AG08395 (cell line): ENCODE measurements at regions not wholly inside any gene's neighbourhood (a gene's known extent, or its start where the extent isn't known, plus 50 kb on each side); places are given as distances from the start of the nearest gene placed in this dataset.
"Not testable (repeated sequence)": the region's sequence is repeated elsewhere in the genome, so short reads cannot be mapped to it uniquely, and the experiment has no call there.

ENCODE experiments used
- DNase-seq: peaks from one replicate; pipeline ENCODE4 v3.0.0; 2012; ENCODE audit warnings: mixed read lengths, low spot score

DNA sequence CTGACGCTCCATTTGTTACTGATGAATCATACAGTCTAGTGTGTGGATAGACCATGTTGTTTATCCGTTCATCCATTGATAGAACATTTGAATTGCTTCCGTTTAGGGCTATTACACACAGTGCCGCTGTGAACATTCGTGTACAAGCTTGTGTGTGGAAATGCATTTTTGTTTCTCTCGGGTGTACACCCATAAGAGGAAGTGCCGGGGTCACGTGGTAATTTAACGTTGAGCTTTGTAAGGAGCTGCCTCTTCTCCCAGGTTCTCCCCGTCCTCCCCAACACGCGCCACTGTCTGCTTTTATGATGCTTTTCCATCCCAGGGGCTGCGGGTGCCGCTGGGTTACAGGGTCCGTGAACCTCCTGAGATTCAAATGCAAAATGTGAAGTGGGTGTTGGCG is 142.3 kb downstream of the IGLL1 start:
- no peak for DNase-seq

DNA sequence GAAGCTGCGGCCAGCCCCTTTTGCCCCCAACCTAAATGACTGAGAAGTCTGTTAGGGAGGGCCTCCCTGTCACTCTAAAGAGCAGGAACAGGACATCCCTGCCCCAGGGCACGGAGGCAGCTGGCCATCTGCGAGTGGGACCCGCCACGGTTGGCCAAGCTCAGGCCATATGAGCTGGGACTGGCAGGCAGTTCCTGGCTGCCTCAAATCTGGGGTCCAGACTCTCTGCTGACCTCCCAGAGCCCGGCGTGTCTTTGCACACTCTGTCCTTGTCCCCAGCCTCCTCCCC is 143.0 kb downstream of the IGLL1 start:
- not testable (repeated sequence) for DNase-seq

DNA sequence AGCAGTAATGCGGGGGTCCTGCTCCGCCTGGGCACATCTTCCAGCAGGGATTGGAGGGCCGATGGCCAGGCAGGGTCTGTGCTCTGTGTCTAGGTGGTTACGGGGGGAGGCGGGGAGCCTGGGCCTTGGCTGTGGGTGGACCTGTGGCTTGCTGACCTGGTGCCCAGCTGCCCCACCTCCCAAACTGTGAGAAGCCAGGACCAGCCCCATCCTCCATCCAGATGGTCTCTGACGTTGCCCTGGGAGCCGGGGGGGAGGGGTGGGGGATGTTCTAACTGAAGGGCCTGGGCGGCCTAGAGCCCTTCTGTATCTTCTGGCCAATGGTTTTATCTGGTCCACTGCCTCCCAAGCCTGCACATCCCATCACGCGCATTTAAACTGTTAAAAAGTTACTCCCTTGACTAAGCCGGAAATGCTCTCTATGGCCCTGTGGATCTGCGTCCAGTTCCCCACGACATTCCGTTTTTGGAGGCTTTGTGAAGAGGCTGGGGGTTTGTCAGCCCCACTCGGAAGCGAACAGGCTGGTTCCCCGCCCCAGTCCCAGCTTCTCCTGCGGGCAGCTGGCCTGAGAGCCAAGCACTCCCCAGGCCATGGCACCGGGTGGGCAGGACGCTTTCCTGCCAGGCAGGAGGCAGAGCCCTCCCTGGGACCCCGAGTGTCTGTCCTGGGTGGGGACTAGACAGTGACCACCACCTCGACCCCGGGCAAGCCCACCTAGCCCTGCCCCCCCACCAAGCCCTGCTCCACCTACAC is 143.6 kb downstream of the IGLL1 start:
- not testable (repeated sequence) for DNase-seq

GRCh38 chr22:23435186-23435585 is 144.9 kb downstream of the IGLL1 start:
- DNase-seq, result not testable (repeated sequence)

- DNase-seq, result not testable (repeated sequence)
These were observed 145.8 kb downstream of the IGLL1 start for GRCh38 chr22:23434198-23434830.

GRCh38 chr22:23433127-23434005 is 146.7 kb downstream of the IGLL1 start:
- not testable (repeated sequence) for DNase-seq

DNA sequence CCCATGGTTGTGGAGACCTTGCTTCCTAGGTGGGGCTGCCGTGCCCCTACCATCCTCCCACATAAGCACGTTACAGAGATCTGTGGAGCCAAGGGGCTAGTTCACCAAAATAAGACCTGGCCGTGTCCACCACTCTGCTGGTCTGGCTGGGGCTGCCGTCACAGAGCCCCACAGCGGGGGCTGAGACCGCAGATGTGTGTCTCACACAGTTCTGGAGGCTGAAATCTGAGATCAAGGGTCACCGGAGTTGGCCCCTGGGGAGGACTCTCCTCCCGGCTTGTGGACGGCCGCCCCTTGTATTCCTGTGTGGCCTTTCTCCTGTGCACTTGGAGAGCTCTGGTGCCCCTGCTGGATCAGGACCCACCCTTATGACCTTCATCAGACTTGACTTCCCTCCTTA is 147.4 kb downstream of the IGLL1 start:
- not testable (repeated sequence) for DNase-seq

DNA sequence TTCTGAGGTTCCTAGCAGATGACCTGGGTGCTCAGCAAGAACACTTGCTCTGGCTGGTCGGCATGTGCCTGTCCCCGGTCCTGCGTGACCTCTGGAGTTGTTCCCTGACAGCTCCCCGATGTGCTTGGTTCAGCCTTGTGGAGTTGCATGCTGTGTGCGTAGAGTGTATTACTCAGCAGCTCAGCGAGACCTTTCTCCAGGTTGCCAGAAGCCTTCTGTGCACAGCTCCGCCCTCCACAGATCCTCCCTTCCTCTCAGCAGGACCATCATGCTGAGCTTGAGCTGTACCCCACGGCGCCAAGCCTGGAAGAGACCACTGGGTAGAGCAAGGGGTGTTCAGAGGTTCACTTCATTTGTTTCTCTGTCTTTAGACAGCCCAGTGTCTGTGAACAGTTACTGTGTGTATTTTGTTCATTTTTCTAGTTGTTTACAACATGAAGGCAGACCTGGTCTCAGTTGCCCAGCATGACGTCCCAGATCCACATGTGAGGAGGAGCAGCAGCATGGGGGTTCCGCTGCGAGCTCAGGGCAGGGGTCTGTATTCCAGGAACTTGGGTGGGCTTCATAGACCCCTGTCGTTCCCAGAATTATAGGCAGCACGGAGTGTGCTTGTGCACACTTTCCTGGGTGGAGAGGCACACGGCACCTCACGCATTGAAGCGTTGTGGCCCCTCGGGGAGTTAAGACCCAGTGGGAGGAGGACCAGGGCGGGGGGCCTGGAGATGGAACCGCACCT is 148.6 kb downstream of the IGLL1 start:
- DNase-seq, result no peak

GRCh38 chr22:23424551-23425068 is 155.5 kb downstream of the IGLL1 start:
- not testable (repeated sequence) for DNase-seq

GRCh38 chr22:23424031-23424430 is 156.1 kb downstream of the IGLL1 start:
- DNase-seq, result no peak

- not testable (repeated sequence) for DNase-seq
These were observed 157.8 kb downstream of the IGLL1 start for GRCh38 chr22:23422281-23422680.

- not testable (repeated sequence) for DNase-seq
These were observed 158.8 kb downstream of the IGLL1 start for GRCh38 chr22:23421300-23421699.

DNA sequence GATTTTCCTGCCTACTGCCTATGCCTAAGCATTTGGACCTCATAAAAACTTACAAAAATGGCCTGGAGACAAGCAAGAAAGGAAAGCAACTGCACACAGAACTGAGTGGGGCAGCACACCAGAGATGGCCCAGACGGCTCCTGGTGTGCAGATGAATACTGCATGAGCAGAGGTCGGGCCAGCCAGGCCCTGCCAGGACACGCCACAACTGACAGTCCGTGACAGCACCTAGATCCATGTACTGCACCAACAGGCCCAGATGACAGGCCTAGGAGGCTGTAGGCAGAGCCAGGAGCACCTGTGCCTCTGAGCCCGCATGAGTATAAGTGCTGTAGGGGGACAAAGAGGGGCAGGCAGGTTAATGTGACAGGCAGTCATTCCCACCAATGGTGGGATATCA is 160.2 kb downstream of the IGLL1 start:
- no peak for DNase-seq

DNA sequence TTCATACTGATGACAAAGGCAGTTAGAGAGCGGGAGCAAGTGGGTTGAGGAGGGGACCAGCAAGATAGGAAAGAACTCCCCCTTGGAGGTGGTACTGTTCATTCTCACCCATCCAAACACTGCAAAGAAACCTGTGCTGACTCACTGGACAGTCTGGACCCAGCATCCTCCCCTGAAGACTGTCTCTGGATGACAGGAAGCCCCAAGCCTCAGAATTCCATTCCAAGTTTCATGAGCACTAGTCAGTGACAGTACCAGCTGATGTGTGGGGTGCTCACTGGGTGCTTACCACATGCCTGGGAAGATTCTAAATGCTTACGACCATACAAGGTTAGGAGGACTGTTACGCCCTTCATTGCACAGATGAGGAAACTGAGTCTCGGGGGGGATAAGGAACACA is 160.9 kb downstream of the IGLL1 start:
- DNase-seq, result no peak

- no peak for DNase-seq
These were observed 161.8 kb downstream of the IGLL1 start for GRCh38 chr22:23418159-23418788.

DNA sequence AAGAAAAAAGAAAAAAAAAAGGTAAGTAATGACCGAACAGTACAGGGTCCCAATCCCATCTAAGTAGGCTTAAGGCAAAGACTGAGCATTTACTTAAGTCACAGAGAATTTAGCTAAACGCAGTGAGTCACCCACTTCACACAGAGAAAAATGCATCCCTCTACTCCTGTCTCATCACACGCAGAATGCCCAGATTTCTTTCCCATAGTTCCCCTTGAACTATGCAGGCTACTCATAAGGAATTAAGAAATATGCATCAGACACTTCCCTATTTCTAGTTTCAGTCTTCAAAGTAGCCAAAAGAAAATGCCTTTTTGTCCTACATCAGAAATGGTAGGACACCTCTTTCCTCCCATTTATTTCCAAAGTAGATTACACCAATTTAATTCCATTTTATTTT is 162.8 kb downstream of the IGLL1 start:
- not testable (repeated sequence) for DNase-seq

DNA sequence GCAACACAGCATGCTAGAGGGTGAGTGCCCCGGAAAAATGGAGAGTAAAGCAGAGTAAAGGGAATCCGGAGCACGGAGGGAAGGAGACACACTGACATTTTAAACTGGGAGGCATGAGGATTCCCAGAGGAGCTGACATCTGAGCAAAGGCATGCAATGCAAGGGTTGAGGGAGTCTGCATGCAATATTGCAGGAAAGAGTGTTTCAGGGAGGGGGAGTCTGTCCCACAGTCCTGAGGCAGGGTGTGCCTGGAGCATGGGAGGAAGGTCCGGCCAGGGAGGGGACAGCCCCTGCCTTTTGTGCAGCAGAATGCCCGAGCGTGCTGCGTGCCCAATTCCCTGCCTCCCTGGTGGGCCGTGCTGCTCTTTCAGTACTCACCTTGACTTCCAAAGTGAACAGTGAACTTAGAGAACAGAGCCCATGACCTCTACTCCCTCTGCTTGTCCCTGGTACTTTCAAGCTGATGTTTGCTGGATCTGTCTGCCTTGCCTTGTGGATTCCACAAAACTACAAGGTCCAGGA is 163.9 kb downstream of the IGLL1 start:
- not testable (repeated sequence) for DNase-seq

DNA sequence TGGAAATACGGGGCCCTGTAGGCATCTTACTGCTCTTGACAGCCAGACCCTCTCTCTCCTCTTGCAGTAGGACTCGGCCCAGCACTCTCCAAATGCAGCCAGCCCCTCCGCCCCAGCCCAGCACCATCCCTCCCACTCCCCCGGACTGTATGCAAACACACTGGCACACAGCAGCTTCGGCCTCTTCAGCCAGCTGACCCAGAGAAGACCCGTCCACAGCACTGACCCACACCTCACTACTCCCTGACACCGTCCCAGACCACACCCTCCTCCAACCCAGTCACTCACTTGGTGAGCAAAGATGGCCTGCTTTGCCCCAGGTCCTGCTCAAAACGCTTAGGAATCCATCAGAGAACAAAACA is 164.6 kb downstream of the IGLL1 start:
- no peak for DNase-seq

- DNase-seq, result no peak
These were observed 165.2 kb downstream of the IGLL1 start for GRCh38 chr22:23414727-23415489.

DNA sequence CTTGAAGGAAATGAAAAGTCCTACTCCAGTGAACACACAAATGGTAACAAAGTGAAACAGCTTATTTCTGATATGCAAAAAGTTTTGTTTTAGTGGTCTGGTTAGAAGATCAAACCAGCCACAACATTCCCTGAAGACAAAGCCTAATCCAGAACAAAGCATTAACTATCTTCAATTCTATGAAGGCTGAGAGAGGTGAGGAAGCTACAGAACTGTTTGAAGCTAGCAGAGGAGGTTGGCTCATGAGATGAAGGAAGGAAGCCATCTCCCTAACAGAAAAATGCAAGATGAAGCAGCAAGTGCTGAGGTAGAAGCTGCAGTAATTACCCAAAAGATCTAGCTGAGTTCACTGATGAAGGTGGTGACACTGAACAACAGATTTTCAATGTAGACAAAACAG is 168.4 kb downstream of the IGLL1 start:
- DNase-seq, result no peak

GRCh38 chr22:23410411-23410810 is 169.7 kb downstream of the IGLL1 start:
- DNase-seq, result no peak
